SK-N-SH (cell line): ENCODE measurements at regions not wholly inside any gene's neighbourhood (a gene's known extent, or its start where the extent isn't known, plus 50 kb on each side); places are given as distances from the start of the nearest gene placed in this dataset.

Experiments
- CTCF ChIA-PET: fragments of 300-600, 350-600 bp; formaldehyde crosslinking; extraction: SDS; loops from one replicate; lab custom pipeline; 2021; lab: Yijun Ruan, JAX
- POLR2A ChIA-PET: fragments of 350-600 bp; sonication (Branson Sonifier 250); formaldehyde crosslinking; extraction: SDS; loops from one replicate; lab custom pipeline; 2020; ENCODE audit warnings: antibody characterized with exemption, inconsistent platforms; lab: Yijun Ruan, JAX
- DNase-seq: peaks from one replicate; pipeline ENCODE4 v3.0.0; 2012
- H2AFZ ChIP-seq: fragments of 200-600 bp; sonication (generic); 2 replicates; pipeline ENCODE4 v1.8.1; 2016; ENCODE audit warnings: antibody characterized with exemption, mild to moderate bottlenecking, low read depth
- H3F3A ChIP-seq: fragments of 200-600 bp; sonication (generic); replicated peaks from 2 replicates; pipeline ENCODE3; 2016; ENCODE audit warnings: antibody characterized with exemption, mild to moderate bottlenecking; ENCODE audit not compliant: insufficient read depth
- H3K27ac ChIP-seq, 2 experiments: fragments of 200-500 bp in 1 of 2; fragments of 200-600 bp in 1 of 2; sonication (Bioruptor generic) in 1 of 2; sonication (generic), shearing (Covaris generic) in 1 of 2; 2 replicates each; pipeline versions ENCODE4 v1.5.1 to v1.6.1; 2014 to 2016; ENCODE audit warnings: low read depth in 2 of 2, inconsistent platforms in 1 of 2, low read length in 1 of 2, mild to moderate bottlenecking in 1 of 2, mixed read lengths in 1 of 2
- H3K27me3 ChIP-seq: fragments of 200-600 bp; sonication (generic), shearing (Covaris generic); 2 replicates; pipeline ENCODE4 v1.6.1; 2016; ENCODE audit warnings: mixed run types; ENCODE audit not compliant: insufficient read depth
- H3K36me3 ChIP-seq, 2 experiments: fragments of 200-500 bp in 1 of 2; fragments of 200-600 bp in 1 of 2; sonication (Bioruptor generic) in 1 of 2; sonication (generic) in 1 of 2; replicated peaks in 1 of 2; 2 replicates each; pipeline versions ENCODE3 to v1.5.1; 2014 to 2016; ENCODE audit warnings: low read length in 1 of 2, mild to moderate bottlenecking in 1 of 2; ENCODE audit not compliant: insufficient read depth in 2 of 2, control insufficient read depth in 1 of 2
- H3K4me1 ChIP-seq, 2 experiments: fragments of 200-500 bp in 1 of 2; fragments of 200-600 bp in 1 of 2; sonication (Bioruptor generic) in 1 of 2; sonication (generic), shearing (Covaris generic) in 1 of 2; 2 replicates each; pipeline versions ENCODE4 v1.5.1 to v1.6.1; 2014 to 2016; ENCODE audit warnings: low read depth in 1 of 2, low read length in 1 of 2, mixed run types in 1 of 2; ENCODE audit not compliant: insufficient read depth in 2 of 2, control insufficient read depth in 1 of 2
- H3K4me2 ChIP-seq: fragments of 200-600 bp; sonication (generic), shearing (Covaris generic); 2 replicates; pipeline ENCODE4 v1.6.1; 2017; ENCODE audit warnings: mixed run types
- H3K4me3 ChIP-seq, 2 experiments: fragments of 200-500 bp in 1 of 2; fragments of 200-600 bp in 1 of 2; sonication (Bioruptor generic) in 1 of 2; sonication (generic), shearing (Covaris generic) in 1 of 2; 2 replicates each; pipeline versions ENCODE4 v1.5.1 to v1.8.1; 2014 to 2016; ENCODE audit warnings: low read depth in 2 of 2, inconsistent platforms in 1 of 2, low read length in 1 of 2, mild to moderate bottlenecking in 1 of 2, mixed read lengths in 1 of 2, moderate library complexity in 1 of 2
- H3K79me2 ChIP-seq: fragments of 200-600 bp; sonication (generic); 2 replicates; pipeline ENCODE4 v1.8.1; 2017; ENCODE audit warnings: mild to moderate bottlenecking; ENCODE audit not compliant: insufficient read depth
- H3K9ac ChIP-seq: fragments of 200-600 bp; sonication (generic); 2 replicates; pipeline ENCODE4 v1.6.1; 2017; ENCODE audit warnings: mixed run types
- H3K9me2 ChIP-seq: fragments of 200-600 bp; sonication (generic); 2 replicates; pipeline ENCODE4 v1.6.1; 2017; ENCODE audit warnings: mixed run types
- H3K9me3 ChIP-seq: fragments of 200-600 bp; sonication (generic); 2 replicates; pipeline ENCODE4 v1.6.1; 2017; ENCODE audit warnings: mixed run types, mild to moderate bottlenecking, moderate library complexity
- H4K20me1 ChIP-seq: fragments of 200-600 bp; sonication (generic); 2 replicates; pipeline ENCODE4 v1.6.1; 2017; ENCODE audit warnings: mild to moderate bottlenecking, mixed run types; ENCODE audit not compliant: insufficient read depth
- CHD2 ChIP-seq: fragments of 150-350 bp; IDR thresholded peaks from 2 replicates; pipeline ENCODE4 v1.6.1; 2018; ENCODE audit warnings: low read length; ENCODE audit not compliant: partially characterized antibody
- EP300 ChIP-seq, 2 experiments: IDR thresholded peaks; 2 replicates each; pipeline versions ENCODE4 v1.4.0 to v1.6.1; 2012; ENCODE audit warnings: borderline replicate concordance in 1 of 2, low read depth in 1 of 2, low read length in 1 of 2
- EZH2phosphoT487 ChIP-seq: fragments of 200-600 bp; sonication (generic); IDR thresholded peaks from 2 replicates; pipeline ENCODE4 v1.6.1; 2017; ENCODE audit warnings: low read depth, mixed run types, mild to moderate bottlenecking, antibody characterized with exemption, moderate library complexity, borderline replicate concordance
- FOSL2 ChIP-seq: IDR thresholded peaks from 2 replicates; pipeline ENCODE4 v1.4.0; 2012; ENCODE audit warnings: low read depth, mild to moderate bottlenecking, moderate library complexity, borderline replicate concordance
- FOXJ3 ChIP-seq: sonication (generic); formaldehyde crosslinking; IDR thresholded peaks from 2 replicates; pipeline ENCODE4 v1.5.1; 2020; ENCODE audit warnings: mild to moderate bottlenecking, missing genetic modification reagents
- GABPA ChIP-seq: IDR thresholded peaks from 2 replicates; pipeline ENCODE4 v1.4.0; 2012; ENCODE audit warnings: low read depth, mild to moderate bottlenecking
- MEF2A ChIP-seq: IDR thresholded peaks from 2 replicates; pipeline ENCODE4 v1.4.0; 2012; ENCODE audit warnings: low read depth, borderline replicate concordance
- NFIC ChIP-seq: IDR thresholded peaks from 2 replicates; pipeline ENCODE4 v1.4.0; 2012; ENCODE audit warnings: borderline replicate concordance
- PBX3 ChIP-seq: IDR thresholded peaks from 2 replicates; pipeline ENCODE4; 2012
- POLR2AphosphoS5 ChIP-seq: IDR thresholded peaks from 2 replicates; pipeline ENCODE4 v1.6.1; 2012; ENCODE audit warnings: low read depth, low read length
- RCOR1 ChIP-seq: fragments of 150-350 bp; IDR thresholded peaks from 2 replicates; pipeline ENCODE4 v1.6.1; 2017; ENCODE audit warnings: antibody characterized with exemption, low read length
- REST ChIP-seq: IDR thresholded peaks from 2 replicates; pipeline ENCODE4 v1.6.1; 2012; ENCODE audit warnings: mild to moderate bottlenecking, low read depth, low read length, moderate library complexity
- RFX5 ChIP-seq: IDR thresholded peaks from 2 replicates; pipeline ENCODE4 v1.6.1; 2012; ENCODE audit warnings: mild to moderate bottlenecking, improper control_type of control experiment, low read length
- TAF1 ChIP-seq: IDR thresholded peaks from 2 replicates; pipeline ENCODE4 v1.6.1; 2012; ENCODE audit warnings: low read depth, mild to moderate bottlenecking, low read length, moderate library complexity, borderline replicate concordance
- USF1 ChIP-seq: IDR thresholded peaks from 2 replicates; pipeline ENCODE4 v1.4.0; 2012; ENCODE audit warnings: low read depth, borderline replicate concordance
- WGBS: methylation state at CpG from one replicate; pipeline ENCODE4 v1.1.6; 2017; ENCODE audit warnings: low lambda C conversion rate; 5-methylcytosine and 5-hydroxymethylcytosine counted together

- Histone ChIP-seq H3K27me3 (no peaks in the 10 kb centered on the region; the same call in 1 of the 2 replicates), H4K20me1 (no peaks in the 10 kb centered on the region), H3K4me2 (no peak overlapping the region), H3K9ac (no peak overlapping the region)
- POLR2A ChIA-PET: no interaction called here
- DNase-seq: no peak
- TF ChIP-seq REST: no peak
- TF ChIP-seq, all 33 proteins: peak for 0
- H3K4me1 ChIP-seq: peaks cover 0 to 8% of the 10 kb centered on the region in 2 experiments; a peak in 2 of 4 replicates
- CTCF ChIA-PET: no interaction called here
- no peaks in the 10 kb centered on the region for H3K9me2 ChIP-seq
- no peaks in the 10 kb centered on the region for H3K79me2 ChIP-seq
- H3K9me3 ChIP-seq: no peaks in the 10 kb centered on the region
- WGBS: 25% methylated on average over 3 of the region's 3 CpGs
- H3K27ac ChIP-seq: no peak overlapping the region
- H2AFZ ChIP-seq: no peak overlapping the region
- no peaks in the 10 kb centered on the region for H3K36me3 ChIP-seq
- no peak overlapping the region for H3K4me3 ChIP-seq
- no peaks in the 10 kb centered on the region for H3F3A ChIP-seq
Observed at GRCh38 chr20:40767615-40767924, 78.5 kb upstream of the MAFB start.

GRCh38 chr20:40768105-40768504, 79.1 kb upstream of the MAFB start:
- H3K9me3 ChIP-seq: no peaks in the 10 kb centered on the region
- H3K9me2 ChIP-seq: no peaks in the 10 kb centered on the region
- no peak for TF ChIP-seq USF1
- TF ChIP-seq NFIC: no peak
- no peak for TF ChIP-seq EZH2phosphoT487
- TF ChIP-seq FOXJ3 (CRISPR knock-in tag): no peak
- TF ChIP-seq RFX5: no peak
- no peak for TF ChIP-seq TAF1
- no peak for TF ChIP-seq RCOR1
- TF ChIP-seq MEF2A: no peak
- TF ChIP-seq POLR2AphosphoS5: no peak
- TF ChIP-seq EP300 (IDR thresholded peaks at IDR 0.05; ENCODE audit: borderline replicate concordance in 1 of 2, low read depth in 1 of 2, low read length in 1 of 2): no peak
- TF ChIP-seq PBX3: no peak
- TF ChIP-seq FOSL2: no peak
- TF ChIP-seq GABPA: no peak
- TF ChIP-seq CHD2: no peak
- 31% methylated on average over 3 of the region's 3 CpGs for WGBS
- ChIA-PET CTCF (no interaction called here), POLR2A (no interaction called here)
- no peak overlapping the region for H3K27ac ChIP-seq
- H3K4me2 ChIP-seq: no peak overlapping the region
- H3K27me3 ChIP-seq: no peaks in the 10 kb centered on the region; the same call in 1 of the 2 replicates
- H3K4me1 ChIP-seq: peaks cover 0 to 8% of the 10 kb centered on the region in 2 experiments; a peak in 2 of 4 replicates
- H3K79me2 ChIP-seq: no peaks in the 10 kb centered on the region
- no peak overlapping the region for H2AFZ ChIP-seq
- no peaks in the 10 kb centered on the region for H3F3A ChIP-seq
- H4K20me1 ChIP-seq: no peaks in the 10 kb centered on the region
- no peak overlapping the region for H3K9ac ChIP-seq
- no peaks in the 10 kb centered on the region for H3K36me3 ChIP-seq
- no peak for DNase-seq
- no peak overlapping the region for H3K4me3 ChIP-seq
